Activated naive CD4-positive, alpha-beta T cell treated with anti-CD3 and anti-CD28 coated beads, Interleukin-2, amount 50 U/mL, for 24 hours (primary cell): ENCODE measurements at regions not wholly inside any gene's neighbourhood (a gene's known extent, or its start where the extent isn't known, plus 50 kb on each side); places are given as distances from the start of the nearest gene placed in this dataset.
"Not testable (repeated sequence)": the region's sequence is repeated elsewhere in the genome, so short reads cannot be mapped to it uniquely, and the experiment has no call there.

ENCODE experiments used
- H3K27ac Mint-ChIP-seq: one replicate; pipeline ENCODE4 v1.8.0; 2021; ENCODE audit warnings: mild to moderate bottlenecking, mixed read lengths
- H3K27me3 Mint-ChIP-seq: one replicate; pipeline ENCODE4 v1.8.0; 2021; ENCODE audit warnings: mixed read lengths
- H3K36me3 Mint-ChIP-seq: one replicate; pipeline ENCODE4 v1.8.0; 2021; ENCODE audit warnings: mixed read lengths
- H3K4me1 Mint-ChIP-seq: one replicate; pipeline ENCODE4 v1.8.0; 2021; ENCODE audit warnings: mixed read lengths
- H3K4me3 Mint-ChIP-seq: one replicate; pipeline ENCODE4 v1.8.0; 2021; ENCODE audit warnings: mild to moderate bottlenecking, mixed read lengths
- H3K9me3 Mint-ChIP-seq: one replicate; pipeline ENCODE4 v1.8.0; 2021; ENCODE audit warnings: mixed read lengths

GRCh38 chr15:21268436-21268940, 171.8 kb downstream of the POTEB3 start:
- no peak overlapping the region for H3K27ac Mint-ChIP-seq

DNA sequence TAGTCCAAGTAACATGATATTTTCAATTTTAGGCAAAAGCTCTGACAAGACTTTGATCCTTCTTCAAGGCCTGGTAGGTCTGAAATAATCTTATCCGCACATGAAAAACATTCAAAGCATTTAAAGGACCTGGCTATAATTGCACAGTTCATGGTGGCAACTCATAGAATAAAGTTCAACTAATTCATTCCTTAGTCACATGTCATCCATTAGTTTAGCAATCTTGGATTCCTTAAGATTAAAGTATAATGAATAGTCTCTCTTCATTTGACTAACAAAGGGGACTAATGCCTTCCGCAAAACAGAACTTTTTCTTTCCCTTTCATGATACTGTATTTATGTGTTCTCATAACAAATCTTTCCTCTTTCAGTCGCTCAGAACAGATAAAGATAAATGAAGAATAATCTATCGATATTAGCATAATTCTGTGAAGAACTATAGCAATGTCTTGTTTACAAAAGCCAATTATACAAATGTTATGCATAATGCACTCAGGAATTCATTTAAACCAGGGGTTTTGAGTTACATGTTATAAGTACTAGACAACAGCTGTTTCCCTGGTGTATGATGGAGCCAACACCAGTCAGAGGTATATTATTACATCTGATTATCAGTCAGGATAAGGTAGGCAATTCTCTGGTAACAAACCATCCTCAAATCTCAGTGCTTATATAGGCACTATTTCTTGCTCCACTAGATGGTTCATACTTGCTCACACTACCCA, 172.5 kb downstream of the POTEB3 start:
- Mint-ChIP-seq H3K4me3 (no peak overlapping the region), H3K27ac (no peak overlapping the region), H3K36me3 (no peaks in the 10 kb centered on the region), H3K9me3 (no peaks in the 10 kb centered on the region), H3K4me1 (no peaks in the 10 kb centered on the region), H3K27me3 (peaks cover 1% of the 10 kb centered on the region)

More at GRCh38 chr15:21268436-21268940, 171.8 kb downstream of the POTEB3 start:
- Mint-ChIP-seq H3K4me1 (no peaks in the 10 kb centered on the region), H3K27me3 (peaks cover 1% of the 10 kb centered on the region), H3K36me3 (no peaks in the 10 kb centered on the region), H3K4me3 (no peak overlapping the region), H3K9me3 (no peaks in the 10 kb centered on the region)

- Mint-ChIP-seq H3K27me3 (peaks cover 1% of the 10 kb centered on the region), H3K9me3 (no peaks in the 10 kb centered on the region), H3K4me3 (no peak overlapping the region), H3K36me3 (no peaks in the 10 kb centered on the region), H3K4me1 (no peaks in the 10 kb centered on the region), H3K27ac (no peak overlapping the region)
Observed at GRCh38 chr15:21267226-21267625, 173.1 kb downstream of the POTEB3 start.

GRCh38 chr15:21265628-21266027, 174.7 kb downstream of the POTEB3 start:
- not testable (repeated sequence) for H3K4me1 Mint-ChIP-seq, H3K27ac Mint-ChIP-seq, H3K9me3 Mint-ChIP-seq, H3K27me3 Mint-ChIP-seq, H3K4me3 Mint-ChIP-seq, H3K36me3 Mint-ChIP-seq

- H3K4me3 Mint-ChIP-seq = no peak overlapping the region
- H3K4me1 Mint-ChIP-seq = no peaks in the 10 kb centered on the region
- H3K9me3 Mint-ChIP-seq = no peaks in the 10 kb centered on the region
- H3K27ac Mint-ChIP-seq = peak overlapping the region; percentile 36
- H3K27me3 Mint-ChIP-seq = peaks cover 3% of the 10 kb centered on the region
- no peaks in the 10 kb centered on the region for H3K36me3 Mint-ChIP-seq
Observed at GRCh38 chr15:21262851-21263425, 177.4 kb downstream of the POTEB3 start.

DNA sequence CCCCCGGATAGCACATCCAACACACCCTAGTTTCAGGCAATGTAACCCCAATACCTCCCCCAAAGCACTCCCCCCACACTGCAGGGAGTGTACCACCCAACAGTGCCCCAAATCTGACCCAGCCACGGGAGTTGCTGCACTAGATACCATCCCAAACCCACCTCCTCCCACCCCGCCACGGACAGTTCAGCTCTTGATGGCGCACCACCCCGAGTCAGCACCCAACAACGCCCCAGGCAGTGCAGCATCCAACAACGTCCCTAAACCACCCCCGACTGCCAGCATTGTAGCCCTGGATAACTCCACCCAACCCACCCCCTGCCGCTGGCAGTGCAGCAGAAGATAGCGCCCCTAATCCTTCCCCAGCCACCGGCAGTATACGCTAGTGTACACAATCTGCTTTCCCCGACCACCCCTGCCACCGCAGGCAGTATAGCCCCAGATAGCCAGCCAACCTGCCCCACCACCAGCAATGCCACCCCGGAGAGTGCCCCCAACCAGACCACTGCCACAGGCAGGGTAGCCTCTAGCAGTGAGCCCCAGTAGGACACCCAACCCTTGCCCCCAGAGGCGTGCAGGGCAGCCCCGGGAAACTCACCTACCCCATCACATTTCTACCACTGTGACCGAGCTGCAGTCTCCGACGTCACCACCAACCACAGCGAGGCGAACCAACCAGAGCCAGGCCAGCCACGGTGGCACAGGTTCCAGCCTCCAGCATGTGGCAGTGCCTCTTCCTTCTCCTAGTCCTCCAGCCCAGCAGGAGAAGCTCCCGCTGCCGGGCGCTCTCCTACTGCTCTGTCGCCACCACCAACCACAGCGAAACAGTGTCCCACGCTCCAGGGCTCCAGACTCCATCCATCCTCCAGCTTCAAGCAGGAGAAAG, 178.1 kb downstream of the POTEB3 start:
- peaks cover 3% of the 10 kb centered on the region for H3K27me3 Mint-ChIP-seq
- no peaks in the 10 kb centered on the region for H3K36me3 Mint-ChIP-seq
- no peaks in the 10 kb centered on the region for H3K4me1 Mint-ChIP-seq
- no peaks in the 10 kb centered on the region for H3K9me3 Mint-ChIP-seq
- no peak overlapping the region for H3K4me3 Mint-ChIP-seq
- peak overlapping the region; percentile 36 for H3K27ac Mint-ChIP-seq

DNA sequence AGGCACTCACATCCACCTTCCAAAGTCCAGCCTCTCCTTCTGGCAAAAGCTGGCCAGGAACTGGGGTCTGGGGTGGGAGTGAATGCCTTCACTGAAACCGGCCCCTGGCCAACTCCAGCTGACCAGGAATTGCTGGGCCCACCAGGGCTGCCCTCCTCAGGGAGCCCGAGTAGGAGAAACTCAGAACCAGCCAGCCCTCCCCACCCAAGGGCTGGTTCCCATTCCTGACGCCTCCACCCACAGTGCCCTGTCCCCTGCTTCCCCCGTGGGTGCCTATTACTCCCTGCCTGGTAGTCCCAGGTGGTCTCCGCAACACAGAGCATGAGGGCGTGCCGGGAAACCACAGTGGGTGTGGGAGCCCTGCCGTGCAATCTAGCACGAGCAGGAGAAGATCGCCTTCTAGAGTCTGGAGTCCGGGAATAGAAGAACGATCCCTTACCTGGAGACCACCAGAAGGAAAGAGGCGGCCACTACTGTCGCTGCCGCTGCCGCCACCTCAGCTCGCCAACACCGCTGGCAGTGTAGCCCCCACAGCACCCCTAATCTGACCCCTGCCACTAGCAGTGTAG, 178.8 kb downstream of the POTEB3 start:
- Mint-ChIP-seq H3K9me3 (no peaks in the 10 kb centered on the region), H3K4me3 (no peak overlapping the region), H3K27me3 (peaks cover 3% of the 10 kb centered on the region), H3K4me1 (no peaks in the 10 kb centered on the region), H3K27ac (no peak overlapping the region), H3K36me3 (no peaks in the 10 kb centered on the region)

- Mint-ChIP-seq H3K36me3 (no peaks in the 10 kb centered on the region), H3K4me3 (no peak overlapping the region), H3K9me3 (no peaks in the 10 kb centered on the region), H3K27me3 (peaks cover 3% of the 10 kb centered on the region), H3K27ac (no peak overlapping the region), H3K4me1 (no peaks in the 10 kb centered on the region)
Observed at GRCh38 chr15:21260966-21261395, 179.3 kb downstream of the POTEB3 start.

GRCh38 chr15:21258635-21259034, 181.7 kb downstream of the POTEB3 start:
- H3K36me3 Mint-ChIP-seq, H3K27ac Mint-ChIP-seq, H3K4me1 Mint-ChIP-seq, H3K27me3 Mint-ChIP-seq, H3K9me3 Mint-ChIP-seq, H3K4me3 Mint-ChIP-seq: not testable (repeated sequence)

DNA sequence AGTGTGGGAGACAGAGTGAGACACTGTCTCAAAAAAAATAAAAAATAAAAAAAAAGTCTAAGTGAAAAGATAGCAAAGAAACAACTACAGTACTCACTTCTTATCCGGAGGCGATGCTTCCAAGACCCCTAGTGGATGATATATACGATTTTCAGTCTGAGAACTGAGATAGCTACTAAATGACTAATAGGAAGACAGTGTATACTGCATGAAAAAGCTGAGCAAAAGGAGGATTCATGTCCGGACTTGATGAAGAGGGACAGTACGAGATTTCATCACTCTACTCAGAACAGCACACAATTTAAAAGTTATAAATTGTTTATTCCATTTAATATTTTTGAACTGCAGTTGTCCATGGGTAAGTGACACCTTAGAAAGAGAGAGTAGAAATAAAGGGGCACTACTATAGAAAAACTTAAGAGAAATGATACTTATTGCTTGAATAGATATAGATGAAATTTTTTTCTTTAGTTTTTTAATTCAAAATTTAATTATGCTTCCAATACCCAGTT, 190.7 kb downstream of the POTEB3 start:
- H3K4me3 Mint-ChIP-seq, H3K4me1 Mint-ChIP-seq, H3K9me3 Mint-ChIP-seq, H3K36me3 Mint-ChIP-seq, H3K27me3 Mint-ChIP-seq, H3K27ac Mint-ChIP-seq: not testable (repeated sequence)
